LNCaP clone FGC (cell line): ENCODE measurements at regions not wholly inside any gene's neighbourhood (a gene's known extent, or its start where the extent isn't known, plus 50 kb on each side); places are given as distances from the start of the nearest gene placed in this dataset.
A peak's percentile ranks its signal among the peaks of the same experiment; 100 is the strongest.

Experiments
- DNase-seq: peaks from one replicate; pipeline ENCODE4 v3.0.0-alpha.2; 2011; ENCODE audit warnings: low read depth
- H3K4me3 ChIP-seq: 2 replicates; pipeline ENCODE4 v1.5.1; 2011; ENCODE audit warnings: mild to moderate bottlenecking, low read depth, low read length, control low read depth
- CTCF ChIP-seq: IDR thresholded peaks from 2 replicates; pipeline ENCODE4 v1.5.1; 2012; ENCODE audit warnings: mild to moderate bottlenecking; ENCODE audit not compliant: control insufficient read depth, insufficient read depth; ENCODE audit errors: extremely low read depth

GRCh38 chr13:65872448-65872847 is 1357.7 kb downstream of the PCDH9 start:
- no peak overlapping the region for H3K4me3 ChIP-seq
- DNase-seq = no peak
- TF ChIP-seq CTCF = no peak

- TF ChIP-seq CTCF = no peak
- DNase-seq = peak; percentile 4
- H3K4me3 ChIP-seq = no peak overlapping the region
Measured at GRCh38 chr13:65868884-65869283, 1361.3 kb downstream of the PCDH9 start.

GRCh38 chr13:65868099-65868498 is 1362.0 kb downstream of the PCDH9 start:
- H3K4me3 ChIP-seq = no peak overlapping the region
- TF ChIP-seq CTCF = no peak
- DNase-seq = no peak

GRCh38 chr13:65866138-65866537 is 1364.0 kb downstream of the PCDH9 start:
- H3K4me3 ChIP-seq = no peak overlapping the region
- DNase-seq = no peak
- TF ChIP-seq CTCF = no peak

- no peak for TF ChIP-seq CTCF
- H3K4me3 ChIP-seq = no peak overlapping the region
- DNase-seq = no peak
Measured at GRCh38 chr13:65865206-65865605, 1364.9 kb downstream of the PCDH9 start.

- TF ChIP-seq CTCF = no peak
- H3K4me3 ChIP-seq = no peak overlapping the region
- no peak for DNase-seq
Measured at GRCh38 chr13:65864039-65864438, 1366.1 kb downstream of the PCDH9 start.

- no peak for TF ChIP-seq CTCF
- DNase-seq = no peak
- no peak overlapping the region for H3K4me3 ChIP-seq
Measured at GRCh38 chr13:65860306-65860705, 1369.8 kb downstream of the PCDH9 start.
